ENCODE measurements at regions not wholly inside any gene's neighbourhood (a gene's known extent, or its start where the extent isn't known, plus 50 kb on each side); places are given as distances from the start of the nearest gene placed in this dataset.

DNA sequence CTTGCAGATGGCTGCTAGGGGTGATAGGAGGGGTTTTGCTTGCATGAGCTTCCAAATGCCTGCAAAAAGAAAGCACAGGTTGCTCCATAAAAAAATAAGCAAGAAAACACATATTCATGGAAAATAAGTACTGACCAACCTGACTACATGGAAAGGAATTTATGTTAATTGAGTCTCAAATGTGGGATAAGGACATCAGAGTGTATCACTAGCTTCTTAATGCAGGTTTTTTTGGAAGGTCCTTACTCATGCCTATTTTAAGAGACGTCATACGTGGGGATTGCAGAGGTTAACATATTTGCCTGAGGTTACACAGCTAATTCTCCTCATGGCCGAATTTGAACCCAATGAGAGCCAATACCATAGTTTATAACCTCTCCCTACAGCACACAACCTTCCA, 116.2 kb downstream of the ASCL1 start (continued):
- no peak for TF ChIP-seq TCF7L2 (IDR thresholded peaks at IDR 0.05; ENCODE audit: borderline replicate concordance, extremely low read depth, insufficient read depth, insufficient read length)
- TF ChIP-seq POLR2AphosphoS5 (IDR thresholded peaks at IDR 0.05; ENCODE audit: low read depth, low read length) = no peak

DNA sequence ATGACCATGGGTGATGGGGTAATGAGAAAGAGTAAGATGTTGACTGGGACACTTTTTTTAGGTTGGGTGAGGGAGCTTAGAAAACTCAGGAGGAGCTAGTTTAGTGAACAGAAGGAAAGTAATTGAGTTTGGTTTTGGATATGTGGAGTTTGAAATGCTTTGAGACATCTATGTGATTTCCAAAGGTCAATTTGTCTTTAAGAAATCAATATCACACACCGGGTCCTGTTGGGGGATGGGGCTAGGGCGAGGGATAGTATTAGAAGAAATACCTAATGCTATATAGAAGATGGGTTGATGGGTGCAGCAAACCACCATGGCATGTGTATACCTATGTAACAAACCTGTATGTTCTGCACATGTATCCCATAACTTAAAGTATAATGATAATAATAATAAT, 118.4 kb downstream of the ASCL1 start:
- BruUV-seq (replicated peaks) = no TSS peak
- no peaks in the 10 kb centered on the region for H3K9me2 ChIP-seq (ENCODE audit: insufficient read depth)
- no peak for TF ChIP-seq ZFX (IDR thresholded peaks at IDR 0.05)
- no peak for TF ChIP-seq ELF1 (IDR thresholded peaks at IDR 0.05; ENCODE audit: borderline replicate concordance, low read depth)
- TF ChIP-seq FOSL1 (IDR thresholded peaks at IDR 0.05; ENCODE audit: low read depth) = no peak
- no peak for TF ChIP-seq SIN3A (IDR thresholded peaks at IDR 0.05; ENCODE audit: low read depth)
- TF ChIP-seq, protein P1, sequence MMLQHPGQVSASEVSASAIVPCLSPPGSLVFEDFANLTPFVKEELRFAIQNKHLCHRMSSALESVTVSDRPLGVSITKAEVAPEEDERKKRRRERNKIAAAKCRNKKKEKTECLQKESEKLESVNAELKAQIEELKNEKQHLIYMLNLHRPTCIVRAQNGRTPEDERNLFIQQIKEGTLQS (IDR thresholded peaks at IDR 0.05) = no peak

DNA sequence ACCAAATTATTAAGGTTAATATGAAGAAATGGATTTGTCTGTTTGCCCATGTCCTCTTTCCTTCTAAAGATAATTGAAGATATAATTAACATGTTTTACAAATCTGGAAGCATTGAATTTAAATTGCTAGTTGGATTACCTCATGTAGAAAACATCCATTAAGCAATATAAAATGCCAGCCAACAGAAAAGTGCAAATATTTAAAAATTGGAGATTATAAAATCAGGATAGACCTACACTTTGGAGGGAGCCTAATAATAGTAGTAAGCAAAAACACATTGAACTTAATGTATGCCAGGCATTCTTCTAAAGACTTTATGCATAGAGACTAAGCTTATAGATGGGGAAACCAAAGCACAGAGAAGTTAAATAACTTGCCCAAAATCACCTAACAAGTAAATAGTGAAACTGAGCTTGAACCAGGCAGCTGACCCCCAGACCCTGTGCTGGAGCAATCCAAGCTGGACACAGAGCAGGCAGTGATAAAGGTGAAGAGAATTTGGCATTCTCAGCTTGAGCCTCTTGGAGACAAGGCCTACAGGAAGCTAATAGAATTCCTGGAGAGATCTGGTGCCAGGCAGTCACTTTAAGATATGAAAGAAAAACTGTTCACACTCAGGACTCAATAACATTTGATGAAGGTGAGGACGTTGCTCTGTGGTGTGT, 119.8 kb downstream of the ASCL1 start:
- Histone ChIP-seq H3K9me2 (ENCODE audit: insufficient read depth) (no peaks in the 10 kb centered on the region), H3K4me3 (replicated peaks in 1 of 2; ENCODE audit: low read depth in 1 of 2, low read length in 2 of 2) (no peak overlapping the region), H3K27me3 (ENCODE audit: insufficient read depth, low read length) (no peaks in the 10 kb centered on the region; the same call in 1 of the 2 replicates), H4K20me1 (ENCODE audit: insufficient read depth) (no peaks in the 10 kb centered on the region), H3K27ac (ENCODE audit: low read depth, low read length) (no peak overlapping the region), H3K4me2 (ENCODE audit: low read length) (no peak overlapping the region), H3K9ac (ENCODE audit: low read length) (no peak overlapping the region), H3K79me2 (ENCODE audit: insufficient read depth, low read length) (no peaks in the 10 kb centered on the region), H2AFZ (ENCODE audit: low read depth, low read length, poor library complexity, severe bottlenecking) (no peak overlapping the region), H3K9me3 (ENCODE audit: control insufficient read depth in 1 of 2, insufficient read depth in 1 of 2, low read depth in 1 of 2, low read length in 2 of 2) (no peaks in the 10 kb centered on the region), H3K36me3 (ENCODE audit: control insufficient read depth in 1 of 2, insufficient read depth in 2 of 2, low read length in 2 of 2) (no peaks in the 10 kb centered on the region), H3K4me1 (ENCODE audit: control insufficient read depth in 1 of 2, insufficient read depth in 2 of 2, low read length in 2 of 2) (no peaks in the 10 kb centered on the region)
- no TSS peak for BruUV-seq (replicated peaks)
- ChIA-PET POLR2A (no interaction called here), CTCF (no interaction called here), RAD21 (ENCODE audit: low non-redundant PET in 1 of 2, low total read pairs in 2 of 2, uncharacterized antibody in 2 of 2, unreplicated experiment in 2 of 2) (no interaction called here)
- ATAC-seq (no peak), DNase-seq (ENCODE audit: low read depth, low spot score) (no peak)
- intact Hi-C loops (cut with micrococcal nuclease) = no loop called here
- TF ChIP-seq CEBPB (IDR thresholded peaks at IDR 0.05; ENCODE audit: low read depth) = no peak
- TF ChIP-seq EZH2phosphoT487 (IDR thresholded peaks at IDR 0.05; ENCODE audit: borderline replicate concordance) = no peak
- no peak for TF ChIP-seq EGR1 (IDR thresholded peaks at IDR 0.05; ENCODE audit: low read depth)
- TF ChIP-seq, protein P2, sequence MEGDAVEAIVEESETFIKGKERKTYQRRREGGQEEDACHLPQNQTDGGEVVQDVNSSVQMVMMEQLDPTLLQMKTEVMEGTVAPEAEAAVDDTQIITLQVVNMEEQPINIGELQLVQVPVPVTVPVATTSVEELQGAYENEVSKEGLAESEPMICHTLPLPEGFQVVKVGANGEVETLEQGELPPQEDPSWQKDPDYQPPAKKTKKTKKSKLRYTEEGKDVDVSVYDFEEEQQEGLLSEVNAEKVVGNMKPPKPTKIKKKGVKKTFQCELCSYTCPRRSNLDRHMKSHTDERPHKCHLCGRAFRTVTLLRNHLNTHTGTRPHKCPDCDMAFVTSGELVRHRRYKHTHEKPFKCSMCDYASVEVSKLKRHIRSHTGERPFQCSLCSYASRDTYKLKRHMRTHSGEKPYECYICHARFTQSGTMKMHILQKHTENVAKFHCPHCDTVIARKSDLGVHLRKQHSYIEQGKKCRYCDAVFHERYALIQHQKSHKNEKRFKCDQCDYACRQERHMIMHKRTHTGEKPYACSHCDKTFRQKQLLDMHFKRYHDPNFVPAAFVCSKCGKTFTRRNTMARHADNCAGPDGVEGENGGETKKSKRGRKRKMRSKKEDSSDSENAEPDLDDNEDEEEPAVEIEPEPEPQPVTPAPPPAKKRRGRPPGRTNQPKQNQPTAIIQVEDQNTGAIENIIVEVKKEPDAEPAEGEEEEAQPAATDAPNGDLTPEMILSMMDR (IDR thresholded peaks at IDR 0.05 in 2 of 3, conservative IDR thresholded peaks at IDR 0.05 in 1 of 3; ENCODE audit: borderline replicate concordance in 1 of 3, insufficient read depth in 1 of 3, low read depth in 2 of 3, low read length in 2 of 3) = no peak
- TF ChIP-seq SRF (IDR thresholded peaks at IDR 0.05; ENCODE audit: low read depth) = no peak
- TF ChIP-seq POLR2AphosphoS5 (IDR thresholded peaks at IDR 0.05; ENCODE audit: low read depth, low read length) = no peak
- no peak for TF ChIP-seq CBX3 (IDR thresholded peaks at IDR 0.05; ENCODE audit: low read depth)
- TF ChIP-seq FOSL1 (IDR thresholded peaks at IDR 0.05; ENCODE audit: low read depth) = no peak
- TF ChIP-seq, protein P1 (IDR thresholded peaks at IDR 0.05) = no peak
- TF ChIP-seq SP1 (IDR thresholded peaks at IDR 0.05; ENCODE audit: low read depth) = no peak
- no peak for TF ChIP-seq EZH2 (IDR thresholded peaks at IDR 0.05)
- no peak for TF ChIP-seq JUND (IDR thresholded peaks at IDR 0.05)
- no peak for TF ChIP-seq YY1 (IDR thresholded peaks at IDR 0.05; ENCODE audit: extremely low read depth, insufficient replicate concordance, low read depth, low read length)

More for the DNA sequence above, 118.4 kb downstream of the ASCL1 start:
- no peaks in the 10 kb centered on the region for H3K79me2 ChIP-seq (ENCODE audit: insufficient read depth, low read length)
- H3K27me3 ChIP-seq (ENCODE audit: insufficient read depth, low read length) = no peaks in the 10 kb centered on the region; the same call in 1 of the 2 replicates
- ChIA-PET CTCF (no interaction called here), POLR2A (no interaction called here), RAD21 (ENCODE audit: low non-redundant PET in 1 of 2, low total read pairs in 2 of 2, uncharacterized antibody in 2 of 2, unreplicated experiment in 2 of 2) (no interaction called here)
- H3K36me3 ChIP-seq (ENCODE audit: control insufficient read depth in 1 of 2, insufficient read depth in 2 of 2, low read length in 2 of 2) = no peaks in the 10 kb centered on the region
- no peak for DNase-seq (ENCODE audit: low read depth, low spot score)
- ATAC-seq = no peak
- no peak overlapping the region for H3K4me2 ChIP-seq (ENCODE audit: low read length)
- no peak overlapping the region for H3K27ac ChIP-seq (ENCODE audit: low read depth, low read length)
- H3K9ac ChIP-seq (ENCODE audit: low read length) = no peak overlapping the region
- H4K20me1 ChIP-seq (ENCODE audit: insufficient read depth) = no peaks in the 10 kb centered on the region
- no peaks in the 10 kb centered on the region for H3K9me3 ChIP-seq (ENCODE audit: control insufficient read depth in 1 of 2, insufficient read depth in 1 of 2, low read depth in 1 of 2, low read length in 2 of 2)
- no peak overlapping the region for H3K4me3 ChIP-seq (replicated peaks in 1 of 2; ENCODE audit: low read depth in 1 of 2, low read length in 2 of 2)
- H2AFZ ChIP-seq (ENCODE audit: low read depth, low read length, poor library complexity, severe bottlenecking) = no peak overlapping the region
- intact Hi-C loops (cut with micrococcal nuclease) = no loop called here
- H3K4me1 ChIP-seq (ENCODE audit: control insufficient read depth in 1 of 2, insufficient read depth in 2 of 2, low read length in 2 of 2) = no peaks in the 10 kb centered on the region

Measured in HCT116 (cell line).